Hematopoietic multipotent progenitor cell treated with erythropoietin and hydrocortisone succinate and interleukin-3 and kit ligand, for 8 days (in vitro differentiated cells): ENCODE measurements at regions not wholly inside any gene's neighbourhood (a gene's known extent, or its start where the extent isn't known, plus 50 kb on each side); places are given as distances from the start of the nearest gene placed in this dataset.

ENCODE experiments used
- DNase-seq: peaks from one replicate; pipeline ENCODE4 v3.0.0-alpha.2; 2015

- DNase-seq, result no peak
These were observed 120.5 kb downstream of the GADD45G start for GRCh38 chr9:89725271-89725670.

DNA sequence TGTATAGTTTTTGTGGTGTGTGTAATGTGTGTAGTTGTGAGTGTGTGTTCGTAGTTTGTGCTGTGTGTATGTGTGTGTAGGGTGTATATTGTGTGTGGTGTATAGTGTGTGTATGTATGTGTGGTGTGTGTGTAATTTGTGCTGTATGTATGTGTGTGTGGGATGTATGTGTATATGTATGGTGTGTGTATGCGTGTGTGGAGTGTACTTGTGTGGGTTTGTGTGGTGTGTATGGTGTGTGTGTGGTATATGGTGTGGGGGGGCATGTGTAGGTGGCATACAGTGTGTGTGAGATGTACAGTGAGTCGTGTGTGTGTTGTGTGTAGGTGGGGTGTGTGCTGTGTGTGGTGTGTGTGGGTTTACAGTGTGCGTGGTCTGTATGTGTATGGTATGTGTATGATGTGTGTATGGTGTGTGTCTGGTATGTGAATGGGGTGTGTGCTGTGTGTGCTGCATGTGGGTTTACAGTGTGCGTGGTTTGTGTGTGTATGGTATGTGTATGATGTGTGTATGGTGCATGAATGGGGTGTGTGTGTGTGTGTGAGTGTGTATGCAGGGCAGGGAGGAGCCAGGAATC is 125.2 kb downstream of the GADD45G start:
- DNase-seq, result no peak

DNA sequence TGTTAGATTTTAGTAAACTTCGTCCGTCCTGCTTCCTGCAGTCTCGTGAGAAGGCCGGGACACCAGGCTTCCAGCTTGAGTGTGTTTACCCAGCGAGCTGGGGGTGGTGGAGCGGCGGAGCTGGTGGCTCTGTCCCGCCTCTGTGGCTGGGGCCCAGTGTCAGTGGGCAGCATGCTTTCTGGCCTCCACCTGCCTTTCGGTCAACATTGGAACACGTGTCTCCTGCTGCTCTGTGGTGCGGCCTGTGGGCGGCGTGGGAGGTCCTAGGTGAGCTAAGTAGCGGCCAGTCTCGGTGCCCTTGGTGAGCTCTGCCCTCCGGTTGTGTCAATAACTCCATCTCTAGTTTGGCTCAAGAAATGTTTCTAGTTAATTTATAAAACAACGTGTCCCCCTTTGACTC is 125.9 kb downstream of the GADD45G start:
- no peak for DNase-seq

DNA sequence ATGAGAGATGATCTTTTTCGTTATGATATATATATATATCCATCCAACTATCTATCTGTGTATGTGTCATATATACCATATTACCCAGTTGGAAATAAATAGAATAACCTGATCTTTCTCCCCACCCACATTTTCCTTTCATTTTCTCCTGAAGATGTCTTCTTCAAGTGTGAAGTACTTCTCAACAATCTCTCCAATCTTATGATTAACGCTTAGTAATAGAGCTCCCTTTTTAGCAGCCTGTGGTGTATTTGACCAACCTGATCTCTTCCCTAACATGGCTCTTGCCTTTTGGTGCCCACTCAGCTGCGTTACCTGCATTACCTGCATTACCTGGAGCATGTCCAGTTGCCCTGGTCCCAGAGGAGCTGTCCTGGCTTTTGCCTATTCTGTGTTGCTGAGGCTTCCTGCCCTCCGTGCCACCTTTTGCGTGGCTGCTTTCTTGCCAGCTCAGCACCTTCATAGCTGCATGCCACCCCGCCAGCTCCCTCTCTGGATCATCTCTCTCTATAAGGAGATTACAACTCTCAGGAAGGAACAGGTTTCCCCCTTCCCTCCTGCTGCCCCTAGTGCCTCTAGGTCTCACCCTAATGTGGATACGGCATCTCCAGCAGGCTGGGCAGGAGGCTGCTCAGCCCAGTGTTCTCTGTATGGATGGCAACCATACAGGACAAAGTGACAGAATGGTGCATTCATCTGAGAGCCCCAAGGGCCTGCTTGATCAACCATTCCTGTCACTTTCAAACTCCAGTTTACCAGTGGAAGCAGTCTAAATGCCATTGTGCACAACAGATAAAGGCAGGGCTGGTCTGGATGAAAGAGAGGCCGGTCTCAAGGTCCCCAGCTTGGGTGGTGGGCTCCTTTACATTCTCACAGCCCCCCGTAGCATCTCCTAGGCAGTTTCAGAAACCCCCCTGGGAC is 126.7 kb downstream of the GADD45G start:
- DNase-seq, result no peak

- DNase-seq, result no peak
These were observed 127.6 kb downstream of the GADD45G start for GRCh38 chr9:89732295-89732938.

DNA sequence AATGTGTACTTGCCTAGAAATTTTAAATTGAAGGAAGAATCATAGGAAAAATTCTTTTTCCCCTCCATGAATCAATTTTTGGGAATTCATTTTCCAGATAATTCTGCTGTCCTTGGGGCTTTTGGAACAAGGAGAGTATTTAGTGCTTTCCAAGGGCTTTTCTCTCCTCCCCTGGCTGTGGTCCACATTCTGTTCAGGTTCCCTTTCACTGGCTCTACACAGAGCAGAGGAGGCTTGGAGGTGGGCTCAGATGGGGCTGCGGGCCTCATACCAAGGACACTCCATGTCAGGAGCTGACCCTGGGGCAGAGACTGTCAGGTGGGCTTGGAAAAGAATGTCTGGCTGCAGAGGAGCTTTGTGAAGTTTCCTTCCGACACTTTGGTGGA is 128.1 kb downstream of the GADD45G start:
- no peak for DNase-seq

DNA sequence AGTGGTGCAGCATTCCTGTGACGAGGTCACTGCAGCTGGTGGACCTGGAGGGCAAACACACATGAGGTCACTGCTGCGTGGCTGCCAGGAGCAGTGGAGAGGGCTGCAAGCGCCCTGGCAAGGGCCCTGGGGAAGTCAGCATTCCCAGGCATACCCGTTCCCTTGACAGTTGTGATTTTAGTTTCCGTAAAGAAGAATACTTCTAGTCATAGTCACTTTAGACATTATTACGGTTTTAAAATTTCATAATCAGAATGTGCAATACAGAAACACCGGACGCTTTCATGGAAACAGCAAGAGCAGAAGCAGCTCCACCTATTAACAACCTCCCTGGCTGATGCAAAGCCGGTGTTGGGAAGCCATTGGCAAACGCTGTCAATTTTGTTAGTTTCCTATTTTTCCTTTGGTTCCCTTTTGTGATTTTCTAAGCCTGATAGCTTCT is 129.8 kb downstream of the GADD45G start:
- DNase-seq, result no peak

DNA sequence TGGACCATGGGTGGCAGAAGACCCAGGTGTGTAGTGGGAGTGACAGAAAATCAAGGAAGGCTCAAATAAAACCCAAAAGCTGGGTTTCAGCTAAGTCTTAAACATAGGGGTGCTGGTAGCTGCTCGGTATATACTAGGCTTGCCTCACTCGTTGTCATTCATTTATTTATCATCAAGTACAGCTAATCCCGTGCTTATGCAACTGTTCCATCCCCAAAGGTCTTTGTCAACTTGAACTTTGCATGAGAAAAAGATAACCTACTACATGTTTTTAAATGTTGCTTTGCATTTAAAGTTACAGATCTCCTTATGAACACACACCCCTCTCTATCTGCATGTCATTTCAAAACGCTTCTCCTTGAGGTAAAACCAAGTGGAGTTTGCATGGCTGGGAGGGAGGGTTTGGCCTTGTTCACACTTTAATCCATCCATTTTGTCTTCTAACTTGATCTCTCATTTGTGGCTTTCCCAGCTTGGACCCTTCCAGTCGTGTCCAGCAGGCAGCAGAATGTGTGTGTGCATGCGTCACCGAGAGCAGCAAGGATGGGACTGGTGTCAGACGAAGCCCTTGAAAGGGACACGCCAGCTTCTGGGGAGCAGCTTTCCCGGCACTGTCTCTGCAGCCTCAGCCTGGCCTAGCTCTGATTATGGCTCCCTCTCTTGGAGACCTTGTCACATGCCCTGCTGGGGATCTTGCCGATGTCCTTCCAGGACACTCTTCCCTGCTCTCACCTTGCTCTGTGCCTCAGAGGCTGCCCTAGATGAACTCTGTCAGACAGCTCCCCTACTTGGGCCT is 133.5 kb downstream of the GADD45G start:
- DNase-seq, result no peak

DNA sequence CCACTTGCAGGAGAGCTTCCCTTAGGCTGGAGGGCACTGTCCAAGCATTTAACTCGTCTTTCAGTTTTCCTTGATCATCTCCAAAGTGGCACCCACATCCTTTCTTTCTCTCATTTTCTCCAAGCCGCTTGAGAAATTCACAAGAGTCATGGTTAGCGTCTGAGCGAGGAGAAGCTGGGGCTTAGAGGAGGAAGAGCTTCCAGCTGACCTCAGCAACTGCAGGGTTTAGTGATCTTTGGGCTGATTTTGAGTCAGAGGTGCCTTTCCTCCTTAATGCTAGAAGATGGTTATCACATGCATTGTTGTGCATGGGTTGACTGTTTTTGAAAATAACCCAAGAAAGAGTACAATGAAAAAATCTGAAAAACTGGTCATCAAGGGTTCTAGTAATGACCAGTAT is 134.7 kb downstream of the GADD45G start:
- DNase-seq, result no peak

DNA sequence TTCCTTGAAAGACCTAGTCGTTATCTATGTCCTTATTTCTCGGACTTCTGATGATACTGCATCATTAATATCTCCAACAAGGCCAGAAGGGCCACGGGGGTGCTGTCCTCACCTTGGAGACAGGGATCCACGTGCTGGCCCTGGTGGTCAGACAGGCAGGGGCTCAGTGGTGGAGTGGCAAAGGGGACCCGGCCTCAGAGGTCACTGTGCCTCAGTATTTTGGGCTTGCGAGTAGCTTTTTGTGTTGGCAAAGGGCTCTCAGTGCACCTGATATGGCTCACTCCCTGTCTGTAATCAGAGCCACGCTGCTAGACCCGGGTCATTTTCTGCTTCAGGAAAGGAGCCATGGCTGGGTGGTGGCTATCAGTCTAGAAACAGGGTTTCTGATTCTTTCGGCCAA is 135.1 kb downstream of the GADD45G start:
- no peak for DNase-seq

DNA sequence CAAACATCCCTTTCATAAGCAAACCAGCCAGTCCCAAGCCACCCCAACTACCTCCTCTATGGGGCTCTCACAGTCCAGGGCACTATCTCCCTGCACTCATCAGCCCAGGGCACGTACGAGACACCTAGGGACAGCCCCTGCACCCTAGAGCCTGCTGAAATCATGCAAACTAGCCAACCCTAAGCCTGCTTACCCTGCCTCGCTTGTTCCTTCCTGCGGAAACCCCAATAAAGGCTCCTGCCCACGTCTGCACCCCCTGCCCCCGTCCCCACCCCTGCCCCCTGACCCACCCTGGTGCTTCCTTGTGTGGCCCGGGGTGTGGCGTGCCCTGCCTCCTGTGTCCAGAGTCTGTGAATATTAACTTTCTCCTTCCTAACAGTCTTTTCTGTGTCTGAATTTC is 135.9 kb downstream of the GADD45G start:
- DNase-seq, result no peak

- DNase-seq, result no peak
These were observed 137.8 kb downstream of the GADD45G start for GRCh38 chr9:89742660-89743059.

- DNase-seq, result no peak
These were observed 138.4 kb downstream of the GADD45G start for GRCh38 chr9:89743216-89743572.

DNA sequence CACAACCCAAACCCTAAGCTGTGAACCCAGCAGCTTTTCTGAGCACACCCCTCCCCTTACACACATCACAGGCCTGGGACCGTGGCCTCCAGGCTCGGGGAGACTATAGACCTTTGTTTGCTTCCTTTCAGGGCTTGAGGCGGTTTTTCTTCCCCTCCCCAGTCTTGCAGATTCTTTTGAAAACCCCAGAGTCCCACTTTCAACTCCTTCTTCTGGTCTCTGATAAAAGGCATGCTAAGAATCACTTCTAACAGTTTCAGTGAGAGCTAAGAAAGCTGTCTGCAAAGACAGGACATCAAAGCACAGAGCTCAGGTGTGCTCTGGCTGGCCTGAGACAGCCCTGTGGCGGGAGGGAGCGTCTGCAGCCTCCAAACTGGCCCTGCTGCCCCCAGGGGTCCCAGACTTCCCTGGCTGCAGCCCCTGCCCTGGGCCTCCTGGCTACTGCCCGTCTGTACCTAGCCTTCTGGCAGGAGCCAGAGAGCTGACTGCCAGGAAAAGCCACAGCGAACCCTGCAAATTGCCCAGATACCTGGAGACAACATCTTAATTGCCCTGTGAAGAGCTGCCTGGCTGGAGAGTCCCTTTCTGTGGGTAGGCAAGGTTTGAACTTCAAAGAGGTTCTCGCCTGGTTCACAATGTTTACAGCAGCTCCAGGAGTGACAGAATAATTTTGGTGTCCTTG is 138.9 kb downstream of the GADD45G start:
- no peak for DNase-seq

DNA sequence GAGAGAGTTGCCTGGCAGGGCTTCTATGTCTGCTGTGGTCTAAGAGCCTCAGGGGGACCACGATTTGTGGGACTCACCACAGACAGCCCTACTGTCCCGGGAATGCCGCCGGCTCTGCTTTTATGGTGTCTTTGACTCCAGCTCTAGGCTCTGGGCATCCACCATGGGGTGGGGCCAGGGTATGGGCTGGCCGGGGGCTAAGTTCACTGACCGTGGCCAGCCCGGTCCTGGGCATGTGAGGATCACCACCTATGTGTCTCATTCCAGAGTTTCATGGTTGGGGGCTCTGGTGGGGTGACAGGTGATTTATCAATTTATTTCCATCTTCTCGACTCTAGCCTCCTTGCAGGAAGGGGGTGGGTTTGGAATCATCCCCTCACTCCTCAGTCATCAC is 139.4 kb downstream of the GADD45G start:
- DNase-seq, result no peak

DNA sequence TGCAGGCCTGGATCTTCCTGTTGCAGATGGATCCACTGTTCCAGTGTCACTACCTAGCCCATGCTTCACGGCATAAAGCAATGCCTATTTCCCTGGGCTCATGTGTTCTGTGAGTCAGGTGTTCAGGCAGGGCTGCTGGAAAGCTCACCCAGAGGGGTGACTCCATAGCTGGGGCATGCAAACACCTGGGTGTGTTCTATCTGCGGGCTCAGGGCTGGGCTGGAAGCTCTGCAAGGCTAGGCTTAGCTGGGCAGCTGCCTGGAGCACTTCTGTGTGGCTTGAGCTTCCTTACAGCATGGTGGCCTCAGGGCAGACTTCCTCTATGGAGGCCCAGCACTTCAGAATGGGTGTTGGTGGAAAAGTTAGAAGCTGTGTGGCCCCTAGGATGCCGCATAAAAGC is 139.9 kb downstream of the GADD45G start:
- no peak for DNase-seq

DNA sequence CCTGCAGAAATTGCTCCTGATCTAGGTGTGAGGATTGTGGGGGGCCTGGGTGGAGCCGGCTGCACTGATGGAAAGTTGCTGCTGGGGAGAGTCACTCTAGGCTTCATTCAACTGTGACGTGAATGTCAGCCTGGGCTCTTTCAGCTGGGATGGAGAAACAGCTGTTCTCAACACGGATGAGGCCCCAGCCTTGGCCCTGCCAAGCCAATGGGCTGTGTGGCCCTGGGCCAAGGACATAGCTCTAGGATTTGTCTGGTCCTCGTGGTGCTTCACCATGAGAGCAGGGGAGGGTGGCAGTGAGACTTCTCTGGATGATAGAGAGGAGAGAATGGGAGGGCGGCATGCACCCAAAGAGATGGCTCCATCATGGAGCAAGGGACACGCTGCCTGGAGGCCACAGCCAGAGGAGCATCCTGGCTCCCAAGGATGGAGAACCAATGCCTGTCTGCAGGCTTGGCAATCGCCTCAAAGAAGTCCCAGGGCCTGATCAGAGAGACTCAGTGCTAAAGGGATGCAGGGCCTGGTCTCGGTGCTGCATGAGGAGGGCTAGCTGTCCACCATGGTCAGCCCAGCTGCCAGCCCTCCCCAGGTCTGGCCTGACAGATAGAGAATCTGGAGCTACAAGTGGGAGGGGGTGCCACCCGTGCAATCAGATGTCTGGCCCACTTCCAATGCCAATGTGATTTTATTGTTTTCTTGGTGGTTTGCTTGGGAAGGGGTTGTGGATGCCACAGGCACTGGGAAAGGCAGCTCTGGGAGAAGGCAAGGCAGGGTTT is 141.0 kb downstream of the GADD45G start:
- no peak for DNase-seq

- DNase-seq, result no peak
These were observed 141.7 kb downstream of the GADD45G start for GRCh38 chr9:89746385-89747116.

DNA sequence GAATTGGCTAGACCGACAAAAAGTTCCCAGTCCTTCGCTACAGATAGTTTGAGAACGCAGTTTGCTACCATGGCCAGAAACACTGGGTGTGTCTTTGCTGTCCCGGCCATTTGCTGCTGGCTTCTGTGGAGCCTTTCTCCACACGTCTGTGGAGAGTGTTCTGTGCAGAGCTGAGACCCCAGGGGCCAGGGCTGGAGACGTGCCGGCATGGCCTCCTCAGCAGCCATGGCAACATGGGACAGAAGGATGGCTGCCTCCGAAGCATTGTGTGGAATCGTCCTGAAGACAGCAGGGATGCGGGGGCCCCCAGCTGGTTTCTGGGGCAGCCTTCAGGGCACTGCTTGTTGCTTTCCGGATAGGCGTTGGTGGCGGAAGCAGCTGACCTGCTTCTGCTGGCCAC is 142.8 kb downstream of the GADD45G start:
- DNase-seq, result no peak

DNA sequence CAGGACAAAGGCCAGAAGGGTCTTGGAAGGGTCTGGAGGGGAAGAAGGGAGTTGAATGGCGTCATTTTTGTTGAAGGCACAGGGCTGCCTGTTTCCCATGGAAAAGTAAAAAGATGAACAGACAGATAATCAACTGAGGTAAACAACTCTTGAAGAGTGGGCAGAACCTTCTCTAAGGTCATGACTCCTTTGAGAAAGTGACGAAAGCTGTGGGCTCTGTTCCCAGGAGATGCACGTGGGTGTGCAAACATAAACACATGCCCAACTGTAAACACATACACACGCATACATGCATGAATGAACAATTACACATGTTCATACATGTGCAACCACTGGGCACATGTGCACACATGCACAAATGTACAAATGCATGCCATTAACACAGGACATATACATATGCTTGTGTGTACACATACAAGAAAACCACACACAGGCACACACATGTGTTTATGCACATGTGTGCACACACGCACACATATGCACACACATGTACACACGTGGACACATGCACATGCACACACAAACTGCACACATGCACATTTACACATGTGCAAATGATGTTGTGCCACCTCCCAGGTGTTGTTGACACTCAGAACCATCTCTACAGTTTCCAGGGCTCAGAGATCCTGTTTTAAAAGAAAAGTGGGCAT is 143.3 kb downstream of the GADD45G start:
- DNase-seq, result no peak
